PC-3 (cell line): ENCODE measurements at regions not wholly inside any gene's neighbourhood (a gene's known extent, or its start where the extent isn't known, plus 50 kb on each side); places are given as distances from the start of the nearest gene placed in this dataset.
A peak's percentile ranks its signal among the peaks of the same experiment; 100 is the strongest.

Experiments
- ATAC-seq: fragments of 200-7000 bp; cut with Tn5 transposase; 2 replicates; pipeline ENCODE4 v1.9.1; 2020; ENCODE audit warnings: mild to moderate bottlenecking, moderate library complexity
- BruUV-seq: library from RNA; stranded (reverse); fragments of 400-500 nt; replicated peaks from 2 replicates; lab custom pipeline; 2021; lab: Mats Ljungman, UMichigan
- CTCF ChIA-PET: fragments of 300-600 bp; sonication (Branson Sonifier 250); formaldehyde crosslinking; loops from one replicate; lab custom pipeline; 2022; ENCODE audit warnings: antibody characterized with exemption; lab: Charles Lee
- POLR2A ChIA-PET: fragments of 300-600 bp; sonication (Branson Sonifier 250); formaldehyde crosslinking; loops from one replicate; lab custom pipeline; 2022; ENCODE audit warnings: antibody characterized with exemption; ENCODE audit not compliant: unreplicated experiment; lab: Charles Lee
- DNase-seq: peaks from one replicate; pipeline ENCODE4 v3.0.0-alpha.2; 2015
- H2AFZ ChIP-seq: fragments of 300-600 bp; sonication (generic); 2 replicates; pipeline ENCODE4 v1.6.0; 2016; ENCODE audit warnings: antibody characterized with exemption, low read length
- H3F3A ChIP-seq: fragments of 300-600 bp; sonication (generic); one replicate; pipeline ENCODE4 v1.6.0; 2017; ENCODE audit warnings: antibody characterized with exemption, low read length, control low read depth, mild to moderate bottlenecking; ENCODE audit not compliant: unreplicated experiment
- H3K27ac ChIP-seq: fragments of 300-600 bp; sonication (generic); 2 replicates; pipeline ENCODE4 v1.5.1; 2016; ENCODE audit warnings: mild to moderate bottlenecking, low read length
- H3K27me3 ChIP-seq: fragments of 300-600 bp; sonication (generic); 2 replicates; pipeline ENCODE4 v1.6.1; 2016; ENCODE audit warnings: low read length, mixed read lengths
- H3K36me3 ChIP-seq: fragments of 300-600 bp; sonication (generic); 2 replicates; pipeline ENCODE4 v1.6.1; 2016; ENCODE audit warnings: low read depth, mixed run types, low read length, mixed read lengths
- H3K4me1 ChIP-seq: fragments of 300-600 bp; sonication (generic); 2 replicates; pipeline ENCODE4 v1.5.1; 2016; ENCODE audit warnings: low read length; ENCODE audit not compliant: insufficient read depth
- H3K4me2 ChIP-seq: fragments of 300-600 bp; sonication (generic); 2 replicates; pipeline ENCODE4 v1.6.0; 2016; ENCODE audit warnings: low read length
- H3K4me3 ChIP-seq: fragments of 300-600 bp; sonication (generic); 2 replicates; pipeline ENCODE4 v1.5.1; 2016; ENCODE audit warnings: mild to moderate bottlenecking, low read length, mixed read lengths
- H3K79me2 ChIP-seq: fragments of 300-600 bp; sonication (generic); 2 replicates; pipeline ENCODE4 v1.6.1; 2017; ENCODE audit warnings: low read length, mixed read lengths
- H3K9ac ChIP-seq: fragments of 300-600 bp; sonication (generic); 2 replicates; pipeline ENCODE4 v1.6.0; 2016; ENCODE audit warnings: mild to moderate bottlenecking, low read length
- H3K9me2 ChIP-seq: fragments of 300-600 bp; sonication (generic); replicated peaks from 2 replicates; pipeline ENCODE4 v1.6.1; 2016; ENCODE audit warnings: mixed run types, low read length, mixed read lengths
- H3K9me3 ChIP-seq: fragments of 300-600 bp; sonication (generic); 2 replicates; pipeline ENCODE4 v1.6.1; 2016; ENCODE audit warnings: low read length, mixed read lengths
- H4K20me1 ChIP-seq: fragments of 300-600 bp; sonication (generic); 2 replicates; pipeline ENCODE4 v1.6.1; 2016; ENCODE audit warnings: low read length, mixed read lengths
- CTCF ChIP-seq: fragments of 300-600 bp; sonication (generic); conservative IDR thresholded peaks from 2 replicates; pipeline ENCODE4 v1.5.1; 2017; ENCODE audit warnings: antibody characterized with exemption, low read depth, mild to moderate bottlenecking, low read length
- EZH2 ChIP-seq: fragments of 300-600 bp; sonication (generic); IDR thresholded peaks from one replicate; pipeline ENCODE4 v1.6.1; 2017; ENCODE audit warnings: antibody characterized with exemption, mild to moderate bottlenecking, low read length; ENCODE audit not compliant: unreplicated experiment
- EZH2phosphoT487 ChIP-seq: fragments of 300-600 bp; sonication (generic); IDR thresholded peaks from 2 replicates; pipeline ENCODE4 v1.6.1; 2018; ENCODE audit warnings: mild to moderate bottlenecking, antibody characterized with exemption, low read length, borderline replicate concordance
- intact Hi-C: fragments of 100-400 bp; cut with micrococcal nuclease; formaldehyde crosslinking; loops from 2 replicates; pipeline ENCODE4 v1.9.0; 2023

- ChIA-PET POLR2A (no interaction called here), CTCF (no interaction called here)
- no peaks in the 10 kb centered on the region for H3F3A ChIP-seq
- TF ChIP-seq CTCF = no peak
- TF ChIP-seq EZH2phosphoT487 = no peak
- no peak for TF ChIP-seq EZH2
- H3K4me2 ChIP-seq = no peak overlapping the region
- no peaks in the 10 kb centered on the region for H3K27me3 ChIP-seq
- no peaks in the 10 kb centered on the region for H3K36me3 ChIP-seq
- no peaks in the 10 kb centered on the region for H3K9me3 ChIP-seq
- H3K9ac ChIP-seq = no peak overlapping the region
- no peak for DNase-seq
- H4K20me1 ChIP-seq = no peaks in the 10 kb centered on the region
- no peaks in the 10 kb centered on the region for H3K9me2 ChIP-seq
- H3K79me2 ChIP-seq = no peaks in the 10 kb centered on the region
- H2AFZ ChIP-seq = 0 out of 2 replicates have a peak overlapping the region, but pooled peaks have one; percentile 45
- no TSS peak for BruUV-seq
- intact Hi-C loops = no loop called here
- H3K4me3 ChIP-seq = no peak overlapping the region
- peaks cover 20% of the 10 kb centered on the region for H3K4me1 ChIP-seq
- no peak overlapping the region for H3K27ac ChIP-seq
- ATAC-seq = no peak
These were observed 129.7 kb upstream of the PRICKLE2 start for GRCh38 chr3:64354956-64355355.

GRCh38 chr3:64354221-64354620, 129.0 kb upstream of the PRICKLE2 start:
- Histone ChIP-seq H3K36me3 (no peaks in the 10 kb centered on the region), H3K27me3 (no peaks in the 10 kb centered on the region), H3K4me1 (peaks cover 20% of the 10 kb centered on the region), H3K27ac (no peak overlapping the region), H3K9me3 (no peaks in the 10 kb centered on the region), H2AFZ (no peak overlapping the region), H3K9ac (no peak overlapping the region), H3K4me2 (no peak overlapping the region), H3K9me2 (no peaks in the 10 kb centered on the region), H3F3A (no peaks in the 10 kb centered on the region), H3K79me2 (no peaks in the 10 kb centered on the region), H4K20me1 (no peaks in the 10 kb centered on the region), H3K4me3 (no peak overlapping the region)
- intact Hi-C loops = no loop called here
- CTCF ChIA-PET = no interaction called here
- DNase-seq = no peak
- POLR2A ChIA-PET = no interaction called here
- no TSS peak for BruUV-seq
- TF ChIP-seq EZH2 (no peak), EZH2phosphoT487 (no peak), CTCF (no peak)
- no peak for ATAC-seq

GRCh38 chr3:64353226-64353625, 128.0 kb upstream of the PRICKLE2 start:
- POLR2A ChIA-PET = no interaction called here
- H3K27ac ChIP-seq = no peak overlapping the region

More at GRCh38 chr3:64353226-64353625, 128.0 kb upstream of the PRICKLE2 start:
- Histone ChIP-seq H2AFZ (no peak overlapping the region), H3F3A (no peaks in the 10 kb centered on the region), H3K27me3 (no peaks in the 10 kb centered on the region), H3K9me2 (no peaks in the 10 kb centered on the region), H3K79me2 (no peaks in the 10 kb centered on the region), H3K9me3 (no peaks in the 10 kb centered on the region), H3K4me3 (no peak overlapping the region), H3K4me2 (no peak overlapping the region), H4K20me1 (no peaks in the 10 kb centered on the region), H3K9ac (no peak overlapping the region), H3K4me1 (peaks cover 20% of the 10 kb centered on the region), H3K36me3 (no peaks in the 10 kb centered on the region)
- intact Hi-C loops = no loop called here
- no TSS peak for BruUV-seq
- CTCF ChIA-PET = no interaction called here
- TF ChIP-seq EZH2 (no peak), EZH2phosphoT487 (no peak), CTCF (no peak)
- DNase-seq = no peak
- ATAC-seq = no peak
